Central memory CD4-positive, alpha-beta T cell (primary cell): ENCODE measurements at regions not wholly inside any gene's neighbourhood (a gene's known extent, or its start where the extent isn't known, plus 50 kb on each side); places are given as distances from the start of the nearest gene placed in this dataset.

Experiments used
- DNase-seq: peaks from one replicate; pipeline ENCODE4 v3.0.0; 2022

GRCh38 chr3:127483902-127484591 is 106.5 kb downstream of the TPRA1 start:
- DNase-seq, result no peak

- DNase-seq, result no peak
Measured at GRCh38 chr3:127483005-127483641, 107.4 kb downstream of the TPRA1 start.

- DNase-seq, result no peak
Measured at GRCh38 chr3:127482216-127483004, 108.1 kb downstream of the TPRA1 start.

GRCh38 chr3:127480196-127480954 is 110.2 kb downstream of the TPRA1 start:
- DNase-seq, result no peak

GRCh38 chr3:127479449-127479848 is 111.1 kb downstream of the TPRA1 start:
- DNase-seq, result no peak

GRCh38 chr3:127478922-127479321 is 111.6 kb downstream of the TPRA1 start:
- no peak for DNase-seq

- DNase-seq, result no peak
Measured at GRCh38 chr3:127477396-127477795, 113.1 kb downstream of the TPRA1 start.

GRCh38 chr3:127476936-127477335 is 113.6 kb downstream of the TPRA1 start:
- no peak for DNase-seq

GRCh38 chr3:127475975-127476705 is 114.4 kb downstream of the TPRA1 start:
- no peak for DNase-seq

GRCh38 chr3:127475391-127475790 is 115.1 kb downstream of the TPRA1 start:
- no peak for DNase-seq

- DNase-seq, result no peak
Measured at GRCh38 chr3:127473244-127474024, 117.1 kb downstream of the TPRA1 start.

GRCh38 chr3:127472506-127472905 is 118.0 kb downstream of the TPRA1 start:
- no peak for DNase-seq

- no peak for DNase-seq
Measured at GRCh38 chr3:127471142-127471541, 119.4 kb downstream of the TPRA1 start.

- DNase-seq, result no peak
Measured at GRCh38 chr3:127469760-127470159, 120.8 kb downstream of the TPRA1 start.

GRCh38 chr3:127467391-127467790 is 123.1 kb downstream of the TPRA1 start:
- DNase-seq, result no peak

GRCh38 chr3:127464642-127465041 is 125.9 kb downstream of the TPRA1 start:
- DNase-seq, result no peak

GRCh38 chr3:127462111-127462655 is 128.3 kb downstream of the TPRA1 start:
- no peak for DNase-seq

GRCh38 chr3:127461286-127461910 is 129.1 kb downstream of the TPRA1 start:
- no peak for DNase-seq

GRCh38 chr3:127459891-127460290 is 130.6 kb downstream of the TPRA1 start:
- no peak for DNase-seq

- no peak for DNase-seq
Measured at GRCh38 chr3:127458696-127459604, 131.6 kb downstream of the TPRA1 start.
